Upper lobe of left lung (tissue), 4 donors: ENCODE measurements at regions not wholly inside any gene's neighbourhood (a gene's known extent, or its start where the extent isn't known, plus 50 kb on each side); places are given as distances from the start of the nearest gene placed in this dataset.

Experiments
- POLR2A ChIP-seq, 4 donors: fragments of 450-650 bp; IDR thresholded peaks; one replicate each; pipeline ENCODE4 v1.5.1; 2016 to 2017; ENCODE audit warnings: antibody characterized with exemption in 4 of 4, mild to moderate bottlenecking in 2 of 4
- POLR2AphosphoS5 ChIP-seq, 2 donors: sonication (generic); formaldehyde crosslinking; IDR thresholded peaks; one replicate each; pipeline ENCODE4 v1.5.1; 2017; ENCODE audit warnings: antibody characterized with exemption in 2 of 2
- TF ChIP-seq, protein P1 (sequence below), 6 experiments: fragments of 450-650 bp in 4 of 6; fragments of 200-600 bp in 2 of 6; sonication (generic) in 2 of 6; IDR thresholded peaks; one replicate each; pipeline ENCODE4 v1.5.1; 2016 to 2019; ENCODE audit warnings: antibody characterized with exemption in 6 of 6

DNA sequence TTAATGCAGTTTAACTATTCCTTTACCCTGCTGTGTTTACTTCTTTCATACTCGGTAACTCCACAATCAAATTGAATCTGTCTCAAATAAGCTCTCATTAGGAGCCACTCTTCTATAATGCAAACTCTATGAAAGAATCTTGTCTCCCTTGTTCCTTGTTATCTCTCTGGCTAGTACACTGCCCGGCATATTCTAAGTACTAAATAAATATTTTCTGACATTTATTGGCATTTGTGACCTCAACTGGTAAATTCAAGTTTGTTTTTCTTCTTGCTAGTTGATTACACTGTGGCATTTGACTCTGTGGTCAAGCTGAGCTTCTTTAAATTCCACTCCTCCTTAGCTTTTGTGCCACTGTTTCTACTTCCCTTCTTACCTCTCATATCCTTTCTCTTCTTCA is 237.6 kb upstream of the KHDRBS2 start:
- TF ChIP-seq, protein P1, sequence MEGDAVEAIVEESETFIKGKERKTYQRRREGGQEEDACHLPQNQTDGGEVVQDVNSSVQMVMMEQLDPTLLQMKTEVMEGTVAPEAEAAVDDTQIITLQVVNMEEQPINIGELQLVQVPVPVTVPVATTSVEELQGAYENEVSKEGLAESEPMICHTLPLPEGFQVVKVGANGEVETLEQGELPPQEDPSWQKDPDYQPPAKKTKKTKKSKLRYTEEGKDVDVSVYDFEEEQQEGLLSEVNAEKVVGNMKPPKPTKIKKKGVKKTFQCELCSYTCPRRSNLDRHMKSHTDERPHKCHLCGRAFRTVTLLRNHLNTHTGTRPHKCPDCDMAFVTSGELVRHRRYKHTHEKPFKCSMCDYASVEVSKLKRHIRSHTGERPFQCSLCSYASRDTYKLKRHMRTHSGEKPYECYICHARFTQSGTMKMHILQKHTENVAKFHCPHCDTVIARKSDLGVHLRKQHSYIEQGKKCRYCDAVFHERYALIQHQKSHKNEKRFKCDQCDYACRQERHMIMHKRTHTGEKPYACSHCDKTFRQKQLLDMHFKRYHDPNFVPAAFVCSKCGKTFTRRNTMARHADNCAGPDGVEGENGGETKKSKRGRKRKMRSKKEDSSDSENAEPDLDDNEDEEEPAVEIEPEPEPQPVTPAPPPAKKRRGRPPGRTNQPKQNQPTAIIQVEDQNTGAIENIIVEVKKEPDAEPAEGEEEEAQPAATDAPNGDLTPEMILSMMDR (IDR thresholded peaks at IDR 0.05): no peak
- TF ChIP-seq POLR2A (IDR thresholded peaks at IDR 0.05): no peak
- no peak for TF ChIP-seq POLR2AphosphoS5 (IDR thresholded peaks at IDR 0.05)
